ENCODE measurements at regions not wholly inside any gene's neighbourhood (a gene's known extent, or its start where the extent isn't known, plus 50 kb on each side); places are given as distances from the start of the nearest gene placed in this dataset.

- TF ChIP-seq POLR2A (IDR thresholded peaks at IDR 0.05) (no peak), CTCF (IDR thresholded peaks at IDR 0.05) (no peak)
Observed at GRCh38 chr11:39910087-39910486, 1549.4 kb downstream of the LRRC4C start.
